HL-60 (cell line): ENCODE measurements at regions not wholly inside any gene's neighbourhood (a gene's known extent, or its start where the extent isn't known, plus 50 kb on each side); places are given as distances from the start of the nearest gene placed in this dataset.

Experiments
- DNase-seq, 2 experiments: peaks; one replicate each; pipeline ENCODE4 v3.0.0-alpha.2; 2010 to 2020; ENCODE audit warnings: low read depth in 1 of 2, low spot score in 1 of 2
- H3K27ac ChIP-seq: fragments of 250-450 bp; sonication (Bioruptor Pico); replicated peaks from 2 replicates; pipeline ENCODE4 v1.5.1; 2020; ENCODE audit warnings: mild to moderate bottlenecking, moderate library complexity
- H3K27me3 ChIP-seq: fragments of 250-450 bp; sonication (Bioruptor Pico); 2 replicates; pipeline ENCODE4 v1.5.1; 2021; ENCODE audit warnings: mild to moderate bottlenecking, moderate library complexity; ENCODE audit not compliant: insufficient read depth, poor library complexity, severe bottlenecking
- H3K4me3 ChIP-seq: replicated peaks from 2 replicates; pipeline ENCODE4 v1.5.1; 2011; ENCODE audit warnings: mild to moderate bottlenecking, control low read depth, low read length; ENCODE audit not compliant: insufficient read depth
- CTCF ChIP-seq: IDR thresholded peaks from one replicate; pipeline ENCODE4 v1.5.1; 2011; ENCODE audit warnings: low read length, control low read depth, inconsistent platforms; ENCODE audit not compliant: insufficient read depth
- GABPA ChIP-seq: IDR thresholded peaks from 2 replicates; pipeline ENCODE4 v1.6.1; 2012; ENCODE audit warnings: low read depth
- POLR2AphosphoS5 ChIP-seq: IDR thresholded peaks from 2 replicates; pipeline ENCODE4 v1.6.1; 2012; ENCODE audit warnings: low read depth
- SPI1 ChIP-seq: IDR thresholded peaks from 2 replicates; pipeline ENCODE4 v1.6.1; 2012; ENCODE audit warnings: low read depth, mild to moderate bottlenecking, borderline replicate concordance
- TF ChIP-seq, protein P1 (sequence below): IDR thresholded peaks from 2 replicates; pipeline ENCODE4 v1.6.1; 2012; ENCODE audit warnings: low read depth; ENCODE audit not compliant: insufficient replicate concordance

DNA sequence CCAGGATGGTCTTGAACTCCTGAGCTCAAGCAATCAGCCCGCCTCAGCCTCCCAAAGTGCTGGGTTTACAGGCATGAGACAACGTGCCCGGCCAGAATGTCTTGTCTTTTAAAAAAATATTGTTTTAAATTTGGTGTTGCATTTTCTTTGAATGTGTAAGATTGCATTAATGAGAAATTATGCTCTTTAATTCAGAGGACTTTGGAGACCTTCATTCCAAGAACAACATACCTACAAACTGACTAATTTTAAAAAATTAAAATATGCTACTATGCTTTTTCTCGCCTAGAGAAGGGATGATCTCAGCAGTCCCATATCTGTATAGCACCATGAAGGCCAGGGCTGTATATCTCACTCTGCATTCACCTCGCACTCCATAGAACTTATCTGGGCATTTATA, 204.3 kb upstream of the SLC7A11 start:
- H3K27me3 ChIP-seq: no peaks in the 10 kb centered on the region
- no peak for DNase-seq
- no peak overlapping the region for H3K4me3 ChIP-seq
- H3K27ac ChIP-seq: no peak overlapping the region
- TF ChIP-seq, protein P1, sequence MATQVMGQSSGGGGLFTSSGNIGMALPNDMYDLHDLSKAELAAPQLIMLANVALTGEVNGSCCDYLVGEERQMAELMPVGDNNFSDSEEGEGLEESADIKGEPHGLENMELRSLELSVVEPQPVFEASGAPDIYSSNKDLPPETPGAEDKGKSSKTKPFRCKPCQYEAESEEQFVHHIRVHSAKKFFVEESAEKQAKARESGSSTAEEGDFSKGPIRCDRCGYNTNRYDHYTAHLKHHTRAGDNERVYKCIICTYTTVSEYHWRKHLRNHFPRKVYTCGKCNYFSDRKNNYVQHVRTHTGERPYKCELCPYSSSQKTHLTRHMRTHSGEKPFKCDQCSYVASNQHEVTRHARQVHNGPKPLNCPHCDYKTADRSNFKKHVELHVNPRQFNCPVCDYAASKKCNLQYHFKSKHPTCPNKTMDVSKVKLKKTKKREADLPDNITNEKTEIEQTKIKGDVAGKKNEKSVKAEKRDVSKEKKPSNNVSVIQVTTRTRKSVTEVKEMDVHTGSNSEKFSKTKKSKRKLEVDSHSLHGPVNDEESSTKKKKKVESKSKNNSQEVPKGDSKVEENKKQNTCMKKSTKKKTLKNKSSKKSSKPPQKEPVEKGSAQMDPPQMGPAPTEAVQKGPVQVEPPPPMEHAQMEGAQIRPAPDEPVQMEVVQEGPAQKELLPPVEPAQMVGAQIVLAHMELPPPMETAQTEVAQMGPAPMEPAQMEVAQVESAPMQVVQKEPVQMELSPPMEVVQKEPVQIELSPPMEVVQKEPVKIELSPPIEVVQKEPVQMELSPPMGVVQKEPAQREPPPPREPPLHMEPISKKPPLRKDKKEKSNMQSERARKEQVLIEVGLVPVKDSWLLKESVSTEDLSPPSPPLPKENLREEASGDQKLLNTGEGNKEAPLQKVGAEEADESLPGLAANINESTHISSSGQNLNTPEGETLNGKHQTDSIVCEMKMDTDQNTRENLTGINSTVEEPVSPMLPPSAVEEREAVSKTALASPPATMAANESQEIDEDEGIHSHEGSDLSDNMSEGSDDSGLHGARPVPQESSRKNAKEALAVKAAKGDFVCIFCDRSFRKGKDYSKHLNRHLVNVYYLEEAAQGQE: no peak
- no peak for TF ChIP-seq GABPA
- no peak for TF ChIP-seq CTCF
- no peak for TF ChIP-seq POLR2AphosphoS5

DNA sequence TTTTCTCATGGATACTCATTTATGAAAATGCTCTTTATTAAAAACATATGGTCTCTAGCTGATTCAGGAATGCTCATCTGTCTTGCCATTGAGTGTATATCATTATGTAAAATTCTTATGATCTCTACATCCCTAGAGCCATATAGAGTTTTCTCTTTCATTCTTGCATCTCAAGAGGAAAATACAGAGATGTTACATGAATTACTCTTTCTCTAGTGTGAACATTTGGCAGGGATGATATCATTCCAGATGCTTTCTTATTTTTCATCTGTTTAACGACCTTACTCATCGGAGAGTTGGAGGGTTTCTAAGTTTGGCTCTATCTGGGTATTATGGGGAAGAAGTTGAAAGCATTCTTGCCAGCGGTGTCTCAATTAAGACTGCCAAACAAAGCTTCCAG, 202.9 kb upstream of the SLC7A11 start:
- no peak overlapping the region for H3K27ac ChIP-seq
- TF ChIP-seq GABPA (no peak), SPI1 (no peak), POLR2AphosphoS5 (no peak)
- TF ChIP-seq, protein P1: no peak
- no peak overlapping the region for H3K4me3 ChIP-seq
- DNase-seq: no peak
- H3K27me3 ChIP-seq: no peaks in the 10 kb centered on the region

DNA sequence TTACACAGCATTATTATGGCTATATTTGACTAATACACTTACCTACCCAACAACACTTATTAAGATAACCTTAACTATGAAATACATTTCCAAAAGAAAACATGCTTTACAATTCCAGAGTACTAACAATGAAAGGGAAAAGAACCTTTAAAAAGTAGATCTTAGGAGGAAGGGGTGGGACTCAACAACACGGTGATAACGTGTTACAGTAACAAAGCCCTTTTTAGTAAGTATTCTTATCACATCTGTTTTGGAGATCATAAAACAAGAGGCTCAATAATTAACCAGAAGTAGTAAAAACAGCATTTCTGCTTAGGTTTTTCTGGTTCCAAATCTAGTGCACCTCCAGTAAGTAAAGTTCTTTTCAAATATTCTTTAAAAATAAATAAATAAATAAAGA, 202.1 kb upstream of the SLC7A11 start:
- H3K27me3 ChIP-seq: no peaks in the 10 kb centered on the region
- TF ChIP-seq, protein P1: no peak
- DNase-seq: no peak
- no peak overlapping the region for H3K4me3 ChIP-seq
- H3K27ac ChIP-seq: no peak overlapping the region

- no peaks in the 10 kb centered on the region for H3K27me3 ChIP-seq
- no peak overlapping the region for H3K27ac ChIP-seq
- no peak for DNase-seq
- TF ChIP-seq CTCF (no peak), GABPA (no peak), POLR2AphosphoS5 (no peak), SPI1 (no peak)
- TF ChIP-seq, protein P1: no peak
- H3K4me3 ChIP-seq: no peak overlapping the region
Observed at GRCh38 chr4:138439143-138439581, 197.0 kb upstream of the SLC7A11 start.
